AG04450 (cell line): ENCODE measurements at regions not wholly inside any gene's neighbourhood (a gene's known extent, or its start where the extent isn't known, plus 50 kb on each side); places are given as distances from the start of the nearest gene placed in this dataset. TPM values are rescaled to one million over a fixed set of nuclear protein-coding genes. Genes with fewer than 3 reads are reported as not detected.

Experiments
- CTCF ChIA-PET: fragments of 300-600, 350-600 bp; formaldehyde crosslinking; extraction: SDS; loops from one replicate; lab custom pipeline; 2022; ENCODE audit warnings: antibody characterized with exemption, inconsistent platforms; lab: Charles Lee
- POLR2A ChIA-PET: fragments of 350-600 bp; formaldehyde crosslinking; extraction: SDS; loops from one replicate; lab custom pipeline; 2021; ENCODE audit warnings: antibody characterized with exemption, inconsistent platforms; lab: Yijun Ruan, JAX
- DNase-seq: peaks from one replicate; pipeline ENCODE4 v3.0.0-alpha.2; 2011; ENCODE audit warnings: low read depth, low spot score
- H3K27ac ChIP-seq: one replicate; pipeline ENCODE4 v1.5.1; 2012; ENCODE audit warnings: low read depth, low read length, control low read depth
- H3K27me3 ChIP-seq: one replicate; pipeline ENCODE4 v1.6.0; 2012; ENCODE audit warnings: low read length; ENCODE audit not compliant: control insufficient read depth, insufficient read depth
- H3K4me3 ChIP-seq: 2 replicates; pipeline ENCODE4 v1.5.1; 2011; ENCODE audit warnings: mild to moderate bottlenecking, low read depth, low read length, control low read depth
- H3K9me3 ChIP-seq: 2 replicates; pipeline ENCODE4 v1.5.1; 2012; ENCODE audit warnings: low read length; ENCODE audit not compliant: control insufficient read depth, insufficient read depth
- small RNA-seq: library from RNA; depleted of rRNA; stranded (forward); fragments of <200 nt; gene quantifications from one replicate; pipeline ENCODE3, GENCODE V24; 2012; ENCODE audit warnings: low read depth; ENCODE audit not compliant: insufficient read length
- TF ChIP-seq, protein P1 (sequence below): IDR thresholded peaks from 2 replicates; pipeline ENCODE4 v1.5.1; 2011; ENCODE audit warnings: low read depth, low read length, control low read depth, inconsistent platforms

DNA sequence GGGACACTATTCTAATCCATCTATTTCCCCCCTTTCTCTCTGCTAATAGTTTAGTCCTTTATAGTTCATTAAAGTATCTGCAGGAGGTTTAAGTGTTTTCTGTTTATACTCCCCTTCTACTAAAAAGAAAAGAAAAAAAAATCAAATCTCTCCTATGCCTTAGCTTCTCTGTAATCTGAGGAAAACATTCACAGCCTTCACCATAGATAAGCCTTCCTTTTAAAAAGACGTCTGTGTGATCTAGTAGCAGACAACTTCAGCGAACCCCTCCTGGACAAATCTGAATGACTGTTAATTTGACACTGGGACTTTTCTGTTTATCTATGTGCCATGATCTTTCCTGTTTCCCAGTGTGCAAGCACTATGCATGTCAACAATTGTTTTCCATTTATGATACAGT, 70.4 kb upstream of the CDH19 start:
- POLR2A ChIA-PET: no interaction called here
- H3K27me3 ChIP-seq: no peaks in the 10 kb centered on the region
- CTCF ChIA-PET: no interaction called here
- TF ChIP-seq, protein P1, sequence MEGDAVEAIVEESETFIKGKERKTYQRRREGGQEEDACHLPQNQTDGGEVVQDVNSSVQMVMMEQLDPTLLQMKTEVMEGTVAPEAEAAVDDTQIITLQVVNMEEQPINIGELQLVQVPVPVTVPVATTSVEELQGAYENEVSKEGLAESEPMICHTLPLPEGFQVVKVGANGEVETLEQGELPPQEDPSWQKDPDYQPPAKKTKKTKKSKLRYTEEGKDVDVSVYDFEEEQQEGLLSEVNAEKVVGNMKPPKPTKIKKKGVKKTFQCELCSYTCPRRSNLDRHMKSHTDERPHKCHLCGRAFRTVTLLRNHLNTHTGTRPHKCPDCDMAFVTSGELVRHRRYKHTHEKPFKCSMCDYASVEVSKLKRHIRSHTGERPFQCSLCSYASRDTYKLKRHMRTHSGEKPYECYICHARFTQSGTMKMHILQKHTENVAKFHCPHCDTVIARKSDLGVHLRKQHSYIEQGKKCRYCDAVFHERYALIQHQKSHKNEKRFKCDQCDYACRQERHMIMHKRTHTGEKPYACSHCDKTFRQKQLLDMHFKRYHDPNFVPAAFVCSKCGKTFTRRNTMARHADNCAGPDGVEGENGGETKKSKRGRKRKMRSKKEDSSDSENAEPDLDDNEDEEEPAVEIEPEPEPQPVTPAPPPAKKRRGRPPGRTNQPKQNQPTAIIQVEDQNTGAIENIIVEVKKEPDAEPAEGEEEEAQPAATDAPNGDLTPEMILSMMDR: no peak
- no peak overlapping the region for H3K4me3 ChIP-seq
- peaks cover 17% of the 10 kb centered on the region for H3K9me3 ChIP-seq
- H3K27ac ChIP-seq: no peak overlapping the region
- DNase-seq: no peak

DNA sequence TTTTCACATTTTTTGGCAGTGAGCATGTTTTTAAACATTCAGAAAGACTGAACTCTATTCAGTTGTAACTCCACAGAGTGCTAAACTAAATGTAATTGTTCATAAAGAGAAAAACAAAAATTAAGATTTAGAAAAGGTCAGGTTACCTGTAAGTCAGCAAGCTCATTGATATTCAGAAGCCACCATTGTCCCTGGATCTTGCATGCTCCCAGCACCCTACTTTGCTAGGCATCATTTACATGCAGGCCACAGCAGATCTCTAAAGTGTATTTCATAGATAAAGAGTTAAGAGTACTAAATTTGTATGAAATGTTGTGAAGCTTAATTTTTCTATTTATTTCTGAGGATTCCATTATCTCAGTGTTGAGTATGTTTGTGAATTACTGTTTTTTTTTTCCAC, 64.8 kb upstream of the CDH19 start:
- Histone ChIP-seq H3K4me3 (no peak overlapping the region), H3K27ac (no peak overlapping the region), H3K9me3 (peaks cover 9% of the 10 kb centered on the region; the same call in 1 of the 2 replicates), H3K27me3 (no peaks in the 10 kb centered on the region)
- ChIA-PET POLR2A (no interaction called here), CTCF (no interaction called here)
- TF ChIP-seq, protein P1: no peak
- no peak for DNase-seq

DNA sequence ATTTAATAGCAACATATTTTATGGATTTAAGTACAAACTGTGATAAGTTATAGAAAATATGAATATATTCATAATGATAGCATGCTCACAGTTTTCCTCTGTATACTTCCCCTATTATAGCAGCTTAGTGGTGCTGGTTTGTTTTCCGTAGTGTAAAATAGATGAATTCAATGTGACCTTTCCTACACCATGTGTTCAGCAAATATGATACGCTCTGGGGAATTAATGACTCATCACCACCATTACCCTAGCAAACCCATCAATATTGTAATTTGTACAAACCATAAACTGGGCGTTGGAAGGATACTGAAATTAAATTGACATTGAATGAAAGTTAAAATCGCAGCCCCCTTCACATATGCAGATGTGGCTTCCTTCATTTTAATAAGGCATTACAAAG, 58.7 kb upstream of the CDH19 start:
- H3K27ac ChIP-seq: no peak overlapping the region
- TF ChIP-seq, protein P1: no peak
- POLR2A ChIA-PET: no interaction called here
- CTCF ChIA-PET: no interaction called here
- DNase-seq: no peak
- H3K4me3 ChIP-seq: no peak overlapping the region
- no peaks in the 10 kb centered on the region; the same call in 1 of the 2 replicates for H3K9me3 ChIP-seq
- no peaks in the 10 kb centered on the region for H3K27me3 ChIP-seq

DNA sequence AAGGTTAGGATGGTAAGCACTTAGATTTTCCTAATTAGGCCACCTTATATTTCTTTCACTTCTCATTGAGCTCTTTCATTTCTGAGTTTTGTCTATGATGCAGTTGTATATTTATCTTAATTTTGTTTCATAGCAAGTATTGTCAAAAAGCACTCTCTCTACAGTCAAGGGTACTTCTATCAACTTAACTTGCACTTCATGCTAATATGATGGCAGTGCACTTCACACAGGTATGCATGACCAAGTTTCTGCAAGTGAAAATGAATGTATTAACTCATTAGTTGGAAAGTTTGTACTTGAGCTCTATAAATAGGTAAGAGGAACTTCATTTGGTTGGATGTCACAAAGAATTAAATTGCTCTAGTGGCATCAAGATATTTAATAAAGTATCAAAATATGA, 51.5 kb upstream of the CDH19 start:
- POLR2A ChIA-PET: no interaction called here
- TF ChIP-seq, protein P1: no peak
- CTCF ChIA-PET: no interaction called here

More for the DNA sequence above, 51.5 kb upstream of the CDH19 start:
- Histone ChIP-seq H3K27ac (no peak overlapping the region), H3K27me3 (no peaks in the 10 kb centered on the region), H3K9me3 (no peaks in the 10 kb centered on the region), H3K4me3 (no peak overlapping the region)
- DNase-seq: no peak

Small RNA genes in the stretch of these regions (small RNA-seq; reads per million reads assigned to genes)
- not detected for gene AC091042.1
- gene MIR5011: not detected
- not detected for gene RNU6-1037P
- gene RPL31P9: not detected
